ENCODE measurements at regions not wholly inside any gene's neighbourhood (a gene's known extent, or its start where the extent isn't known, plus 50 kb on each side); places are given as distances from the start of the nearest gene placed in this dataset.
A peak's percentile ranks its signal among the peaks of the same experiment; 100 is the strongest.

GRCh38 chr12:76252031-76252430, 96.2 kb downstream of the BBS10 start:
- Histone ChIP-seq H4K20me1 (ENCODE audit: control insufficient read depth, extremely low read depth, insufficient read depth, low read length) (no peaks in the 10 kb centered on the region), H3K4me2 (ENCODE audit: control insufficient read depth, extremely low read depth, insufficient read depth, low read depth, low read length) (no peak overlapping the region), H3K79me2 (ENCODE audit: control insufficient read depth, insufficient read depth, low read length) (no peaks in the 10 kb centered on the region), H2AFZ (ENCODE audit: control insufficient read depth, low read length) (peak overlapping the region; percentile 17), H3K36me3 (ENCODE audit: control insufficient read depth in 2 of 2, extremely low read depth in 1 of 2, insufficient read depth in 2 of 2, low read length in 2 of 2) (no peaks in the 10 kb centered on the region), H3K9me3 (ENCODE audit: control insufficient read depth, low read depth, low read length) (no peaks in the 10 kb centered on the region), H3K27me3 (ENCODE audit: control insufficient read depth, extremely low read depth, insufficient read depth, low read length) (no peaks in the 10 kb centered on the region), H3K4me3 (ENCODE audit: control insufficient read depth in 2 of 3, extremely low read depth in 1 of 3, insufficient read depth in 2 of 3, low read depth in 1 of 3, low read length in 3 of 3) (no peak overlapping the region), H3K9me1 (ENCODE audit: control insufficient read depth, extremely low read depth, insufficient read depth, low read length) (no peaks in the 10 kb centered on the region), H3K9ac (ENCODE audit: control insufficient read depth, extremely low read depth, insufficient read depth, low read length) (no peak overlapping the region), H3K27ac (ENCODE audit: control insufficient read depth, insufficient read depth, low read length) (no peak overlapping the region), H3K4me1 (ENCODE audit: control insufficient read depth, extremely low read depth, insufficient read depth, low read length) (no peaks in the 10 kb centered on the region)
- dilution Hi-C loops (cut with MboI; ENCODE audit: extremely low pct_ligation_motif_present, low sequenced_read_pairs): no loop called here
- FAIRE-seq: no peak
- no peak for DNase-seq (ENCODE audit: low read depth, low spot score)
- TF ChIP-seq CTCF (optimal IDR thresholded peaks at IDR 0.05 in 1 of 3, IDR thresholded peaks at IDR 0.05 in 1 of 3, conservative IDR thresholded peaks at IDR 0.05 in 1 of 3; ENCODE audit: extremely low read depth in 1 of 3, insufficient read depth in 2 of 3, low read length in 3 of 3): no peak
- no peak for TF ChIP-seq EZH2 (IDR thresholded peaks at IDR 0.05; ENCODE audit: low read length)

- H3K4me1 ChIP-seq (ENCODE audit: control insufficient read depth, extremely low read depth, insufficient read depth, low read length): no peaks in the 10 kb centered on the region
- TF ChIP-seq CTCF (optimal IDR thresholded peaks at IDR 0.05 in 1 of 3, IDR thresholded peaks at IDR 0.05 in 1 of 3, conservative IDR thresholded peaks at IDR 0.05 in 1 of 3; ENCODE audit: extremely low read depth in 1 of 3, insufficient read depth in 2 of 3, low read length in 3 of 3): no peak
- no peak for TF ChIP-seq EZH2 (IDR thresholded peaks at IDR 0.05; ENCODE audit: low read length)
- no peaks in the 10 kb centered on the region for H3K79me2 ChIP-seq (ENCODE audit: control insufficient read depth, insufficient read depth, low read length)
- no peak overlapping the region for H3K4me3 ChIP-seq (ENCODE audit: control insufficient read depth in 2 of 3, extremely low read depth in 1 of 3, insufficient read depth in 2 of 3, low read depth in 1 of 3, low read length in 3 of 3)
- no peak overlapping the region for H2AFZ ChIP-seq (ENCODE audit: control insufficient read depth, low read length)
- H4K20me1 ChIP-seq (ENCODE audit: control insufficient read depth, extremely low read depth, insufficient read depth, low read length): no peaks in the 10 kb centered on the region
- FAIRE-seq: no peak
- no peak overlapping the region for H3K4me2 ChIP-seq (ENCODE audit: control insufficient read depth, extremely low read depth, insufficient read depth, low read depth, low read length)
- no peaks in the 10 kb centered on the region for H3K27me3 ChIP-seq (ENCODE audit: control insufficient read depth, extremely low read depth, insufficient read depth, low read length)
- dilution Hi-C loops (cut with MboI; ENCODE audit: extremely low pct_ligation_motif_present, low sequenced_read_pairs): no loop called here
- H3K9ac ChIP-seq (ENCODE audit: control insufficient read depth, extremely low read depth, insufficient read depth, low read length): no peak overlapping the region
- DNase-seq (ENCODE audit: low read depth, low spot score): no peak
- H3K36me3 ChIP-seq (ENCODE audit: control insufficient read depth in 2 of 2, extremely low read depth in 1 of 2, insufficient read depth in 2 of 2, low read length in 2 of 2): no peaks in the 10 kb centered on the region
- no peak overlapping the region for H3K27ac ChIP-seq (ENCODE audit: control insufficient read depth, insufficient read depth, low read length)
- no peaks in the 10 kb centered on the region for H3K9me1 ChIP-seq (ENCODE audit: control insufficient read depth, extremely low read depth, insufficient read depth, low read length)
- H3K9me3 ChIP-seq (ENCODE audit: control insufficient read depth, low read depth, low read length): no peaks in the 10 kb centered on the region
Observed at GRCh38 chr12:76250256-76250655, 98.0 kb downstream of the BBS10 start.
